Natural killer cell (primary cell): ENCODE measurements at regions not wholly inside any gene's neighbourhood (a gene's known extent, or its start where the extent isn't known, plus 50 kb on each side); places are given as distances from the start of the nearest gene placed in this dataset.
"Not testable (repeated sequence)": the region's sequence is repeated elsewhere in the genome, so short reads cannot be mapped to it uniquely, and the experiment has no call there.

ENCODE experiments used
- ATAC-seq, 3 donors: fragments of 150-1000 bp in 2 of 3; fragments of 200-7000 bp in 1 of 3; cut with Tn5 transposase; 1 replicate in 1 of 3; 2 replicates in 2 of 3; pipeline ENCODE4 v1.10.0; 2021; ENCODE audit warnings: mild to moderate bottlenecking in 2 of 3, moderate library complexity in 2 of 3
- DNase-seq, 2 donors: peaks; one replicate each; pipeline versions ENCODE4 v3.0.0 to v3.0.0-alpha.2; 2013 to 2021; ENCODE audit warnings: mixed read lengths in 1 of 2
- H3K27ac ChIP-seq: one replicate; pipeline ENCODE4 v1.5.1; 2013; ENCODE audit warnings: mild to moderate bottlenecking, low read length
- H3K27me3 ChIP-seq: one replicate; pipeline ENCODE4 v1.6.1; 2013; ENCODE audit warnings: low read length; ENCODE audit not compliant: control insufficient read depth, insufficient read depth
- H3K36me3 ChIP-seq: one replicate; pipeline ENCODE4 v1.6.1; 2013; ENCODE audit warnings: low read length; ENCODE audit not compliant: control insufficient read depth, insufficient read depth
- H3K4me1 ChIP-seq: one replicate; pipeline ENCODE4 v1.6.1; 2013; ENCODE audit warnings: low read length; ENCODE audit not compliant: control insufficient read depth, insufficient read depth
- H3K4me3 ChIP-seq: one replicate; pipeline ENCODE4 v1.5.1; 2013; ENCODE audit warnings: low read length
- H3K9me3 ChIP-seq: one replicate; pipeline ENCODE4 v1.6.1; 2013; ENCODE audit warnings: low read length; ENCODE audit not compliant: control insufficient read depth, insufficient read depth
- H3K27ac Mint-ChIP-seq, 2 donors: one replicate each; pipeline ENCODE4 v1.8.0; 2022; ENCODE audit warnings: mild to moderate bottlenecking in 2 of 2, mixed read lengths in 2 of 2, moderate library complexity in 1 of 2
- H3K27me3 Mint-ChIP-seq, 2 donors: one replicate each; pipeline ENCODE4 v1.8.0; 2022; ENCODE audit warnings: low read depth in 2 of 2, mixed read lengths in 2 of 2
- H3K36me3 Mint-ChIP-seq: one replicate; pipeline ENCODE4 v1.8.0; 2022; ENCODE audit warnings: mixed read lengths
- H3K4me1 Mint-ChIP-seq, 2 donors: one replicate each; pipeline ENCODE4 v1.8.0; 2022; ENCODE audit warnings: mixed read lengths in 2 of 2
- H3K4me3 Mint-ChIP-seq: one replicate; pipeline ENCODE4 v1.8.0; 2022; ENCODE audit warnings: mild to moderate bottlenecking, moderate library complexity, mixed read lengths
- H3K9me3 Mint-ChIP-seq, 2 donors: one replicate each; pipeline ENCODE4 v1.8.0; 2022; ENCODE audit warnings: mixed read lengths in 2 of 2
- CTCF ChIP-seq: fragments of 200-600 bp; IDR thresholded peaks from one replicate; pipeline ENCODE4 v1.8.0; 2022; ENCODE audit warnings: antibody characterized with exemption
- WGBS: methylation state at CpG from one replicate; pipeline ENCODE4 v1.1.7; 2013; ENCODE audit warnings: missing lambda C conversion rate; ENCODE audit not compliant: insufficient coverage; 5-methylcytosine and 5-hydroxymethylcytosine counted together
- intact Hi-C: fragments of 100-400 bp; cut with micrococcal nuclease; formaldehyde crosslinking; loops from one replicate; pipeline ENCODE4 v1.14.2; 2022

- Mint-ChIP-seq H3K4me3 (no peak overlapping the region), H3K27me3 (no peaks in the 10 kb centered on the region)
Measured at GRCh38 chr4:189660722-189661360, 279.8 kb upstream of the FRG1 start.

GRCh38 chr4:189664693-189665250, 275.9 kb upstream of the FRG1 start:
- no peak for DNase-seq
- Mint-ChIP-seq H3K27me3 (no peaks in the 10 kb centered on the region), H3K36me3 (no peaks in the 10 kb centered on the region), H3K4me1 (no peaks in the 10 kb centered on the region), H3K4me3 (no peak overlapping the region), H3K9me3 (no peaks in the 10 kb centered on the region), H3K27ac (no peak overlapping the region)
- H3K9me3 ChIP-seq, result no peaks in the 10 kb centered on the region
- H3K27me3 ChIP-seq, result no peaks in the 10 kb centered on the region
- H3K36me3 ChIP-seq, result no peaks in the 10 kb centered on the region
- intact Hi-C loops, result no loop called here
- TF ChIP-seq CTCF, result no peak
- no peak for ATAC-seq
- H3K27ac ChIP-seq, result no peak overlapping the region
- WGBS, result 91% methylated on average over 27 of the region's 27 CpGs
- H3K4me3 ChIP-seq, result no peak overlapping the region
- H3K4me1 ChIP-seq, result no peaks in the 10 kb centered on the region

More at GRCh38 chr4:189660722-189661360, 279.8 kb upstream of the FRG1 start:
- 89% methylated on average over 16 of the region's 16 CpGs for WGBS
- Mint-ChIP-seq H3K36me3 (no peaks in the 10 kb centered on the region), H3K4me1 (no peaks in the 10 kb centered on the region), H3K9me3 (no peaks in the 10 kb centered on the region), H3K27ac (no peak overlapping the region)
- DNase-seq (no peak), ATAC-seq (no peak)
- Histone ChIP-seq H3K4me3 (no peak overlapping the region), H3K4me1 (peaks cover 4% of the 10 kb centered on the region), H3K27me3 (no peaks in the 10 kb centered on the region), H3K27ac (no peak overlapping the region), H3K9me3 (no peaks in the 10 kb centered on the region), H3K36me3 (no peaks in the 10 kb centered on the region)
- intact Hi-C loops, result no loop called here
- TF ChIP-seq CTCF, result no peak

- H3K36me3 Mint-ChIP-seq, H3K9me3 ChIP-seq, H3K4me1 Mint-ChIP-seq, DNase-seq, H3K36me3 ChIP-seq, H3K27me3 Mint-ChIP-seq, H3K27ac ChIP-seq, H3K27me3 ChIP-seq, intact Hi-C loops, H3K4me3 Mint-ChIP-seq, H3K27ac Mint-ChIP-seq, H3K4me3 ChIP-seq, H3K9me3 Mint-ChIP-seq, ATAC-seq, H3K4me1 ChIP-seq: not testable (repeated sequence)
- WGBS, result 38% methylated on average over 1 of the region's 2 CpGs
Measured at GRCh38 chr4:189665712-189666305, 274.9 kb upstream of the FRG1 start.

- H3K27me3 Mint-ChIP-seq, H3K4me1 ChIP-seq, H3K27me3 ChIP-seq, intact Hi-C loops, H3K27ac Mint-ChIP-seq, H3K4me1 Mint-ChIP-seq, H3K9me3 ChIP-seq, H3K4me3 ChIP-seq, H3K36me3 ChIP-seq, H3K4me3 Mint-ChIP-seq, H3K27ac ChIP-seq, DNase-seq, H3K36me3 Mint-ChIP-seq, H3K9me3 Mint-ChIP-seq, ATAC-seq: not testable (repeated sequence)
- no CpG with 5 or more reads among the region's 1 CpG for WGBS
Measured at GRCh38 chr4:189667386-189667785, 273.3 kb upstream of the FRG1 start.

GRCh38 chr4:189697675-189698245, 242.9 kb upstream of the FRG1 start:
- H3K4me3 ChIP-seq, H3K9me3 ChIP-seq, H3K27ac Mint-ChIP-seq, ATAC-seq, H3K27me3 ChIP-seq, H3K4me3 Mint-ChIP-seq, H3K4me1 ChIP-seq, H3K27me3 Mint-ChIP-seq, H3K27ac ChIP-seq, intact Hi-C loops, H3K9me3 Mint-ChIP-seq, H3K36me3 ChIP-seq, H3K36me3 Mint-ChIP-seq, DNase-seq, H3K4me1 Mint-ChIP-seq: not testable (repeated sequence)
- WGBS, result no CpG with 5 or more reads among the region's 8 CpGs

GRCh38 chr4:189703000-189703399, 237.7 kb upstream of the FRG1 start:
- H3K9me3 ChIP-seq, H3K4me1 ChIP-seq, H3K27me3 ChIP-seq, H3K4me3 Mint-ChIP-seq, H3K4me3 ChIP-seq, H3K27me3 Mint-ChIP-seq, H3K4me1 Mint-ChIP-seq, H3K36me3 Mint-ChIP-seq, H3K27ac Mint-ChIP-seq, H3K9me3 Mint-ChIP-seq, DNase-seq, H3K27ac ChIP-seq, H3K36me3 ChIP-seq, intact Hi-C loops, ATAC-seq: not testable (repeated sequence)
- 80% methylated on average over 1 of the region's 3 CpGs for WGBS
